ENCODE measurements at regions not wholly inside any gene's neighbourhood (a gene's known extent, or its start where the extent isn't known, plus 50 kb on each side); places are given as distances from the start of the nearest gene placed in this dataset.

DNA sequence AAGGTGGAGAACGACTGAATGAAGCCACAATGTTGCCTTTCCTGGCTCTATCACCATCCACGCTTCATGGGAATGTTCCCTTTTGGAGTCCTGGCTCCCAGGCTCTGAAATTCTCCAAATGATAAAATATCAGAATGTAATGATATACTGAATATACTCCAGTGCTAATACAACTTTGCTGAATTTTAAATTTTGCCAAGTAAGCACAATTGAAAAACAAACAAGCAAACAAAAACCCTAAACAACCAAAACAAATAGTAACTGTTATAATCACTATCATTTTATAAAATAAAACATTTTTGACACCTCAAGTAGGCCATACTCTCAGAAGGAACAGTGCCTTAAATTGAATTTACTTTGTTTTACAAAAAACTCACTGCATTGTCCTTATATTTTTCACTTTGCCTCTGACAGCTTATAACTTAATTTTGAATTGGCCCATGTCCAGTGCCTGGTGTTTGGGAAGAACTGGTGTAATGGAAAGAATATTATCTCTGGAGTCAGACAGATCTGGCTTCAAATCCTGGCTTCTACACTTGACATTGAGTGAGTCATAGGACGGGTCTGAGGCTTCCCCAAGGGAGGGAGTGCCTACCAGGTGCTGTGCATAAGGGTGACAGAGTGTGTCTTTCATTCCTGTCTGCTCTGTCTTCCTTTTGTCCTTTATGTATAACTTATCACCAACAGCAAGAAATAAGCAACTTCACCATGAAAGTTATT, 698.3 kb downstream of the EPM2A start:
- no peak overlapping the region for H3K27ac ChIP-seq
- TF ChIP-seq CTCF (IDR thresholded peaks at IDR 0.05): no peak

- H3K27ac ChIP-seq: no peak overlapping the region
Observed at GRCh38 chr6:145042559-145042958, 692.8 kb downstream of the EPM2A start.

DNA sequence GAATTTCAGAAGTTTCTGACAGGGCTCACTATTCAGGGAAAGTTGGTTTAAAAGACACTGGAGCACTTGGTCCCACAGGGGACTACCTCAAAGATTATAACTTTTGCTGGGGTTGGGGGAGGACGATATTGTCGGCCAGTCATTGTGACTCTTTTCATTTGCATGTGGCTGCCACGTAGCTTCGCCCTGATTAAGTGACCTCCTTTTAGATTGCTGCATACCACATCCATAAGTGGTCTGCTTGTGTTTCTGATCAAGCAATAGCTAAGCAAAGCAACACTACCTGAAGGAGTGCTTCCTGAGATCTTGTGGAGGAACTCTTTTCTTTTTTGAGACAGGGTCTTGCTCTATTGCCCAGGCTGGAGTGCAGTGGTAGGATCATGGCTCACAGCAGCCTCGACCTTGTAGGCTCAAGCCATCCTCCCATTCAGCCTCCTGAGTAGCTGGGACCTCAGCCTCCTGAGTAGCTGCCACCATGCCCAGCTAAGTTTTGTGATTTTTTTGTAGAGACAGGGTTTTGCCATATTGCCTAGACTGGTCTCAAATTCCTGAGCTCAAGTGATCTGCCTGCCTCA, 691.3 kb downstream of the EPM2A start:
- TF ChIP-seq CTCF (IDR thresholded peaks at IDR 0.05) (no peak), ZFX (IDR thresholded peaks at IDR 0.05; ENCODE audit: borderline replicate concordance) (no peak)
- H3K27ac ChIP-seq: no peak overlapping the region

More at GRCh38 chr6:145042559-145042958, 692.8 kb downstream of the EPM2A start:
- TF ChIP-seq ZFX (IDR thresholded peaks at IDR 0.05; ENCODE audit: borderline replicate concordance) (no peak), CTCF (IDR thresholded peaks at IDR 0.05) (peak; percentile 52)

DNA sequence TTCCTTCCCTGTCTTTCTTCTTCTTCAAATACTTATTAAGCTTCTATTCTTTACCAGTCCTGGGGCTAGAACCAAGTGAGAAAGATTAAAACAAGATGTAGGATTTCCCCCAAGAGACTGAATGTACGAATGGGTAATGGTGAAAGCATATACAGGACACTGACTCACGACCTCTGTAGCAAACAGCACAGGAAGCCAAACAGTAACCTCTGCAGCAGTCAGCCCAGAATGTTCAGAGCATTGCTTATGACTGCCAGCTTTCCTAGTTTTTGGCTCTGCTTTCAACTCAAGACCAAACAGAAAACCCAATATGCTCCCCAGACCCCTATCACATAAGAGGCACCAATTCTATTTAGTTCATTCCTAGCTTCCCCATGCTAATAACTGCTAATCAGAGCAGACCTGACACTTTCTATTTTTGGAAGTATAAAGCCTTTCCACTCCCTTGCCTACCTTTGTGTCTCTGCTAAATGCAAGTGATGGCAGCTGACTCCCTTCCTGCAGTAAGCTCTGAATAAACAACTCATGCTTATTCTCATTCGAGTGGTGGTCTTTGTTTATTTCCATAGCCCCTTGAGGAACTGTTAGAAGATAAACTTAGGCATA, 690.6 kb downstream of the EPM2A start:
- H3K27ac ChIP-seq: no peak overlapping the region

DNA sequence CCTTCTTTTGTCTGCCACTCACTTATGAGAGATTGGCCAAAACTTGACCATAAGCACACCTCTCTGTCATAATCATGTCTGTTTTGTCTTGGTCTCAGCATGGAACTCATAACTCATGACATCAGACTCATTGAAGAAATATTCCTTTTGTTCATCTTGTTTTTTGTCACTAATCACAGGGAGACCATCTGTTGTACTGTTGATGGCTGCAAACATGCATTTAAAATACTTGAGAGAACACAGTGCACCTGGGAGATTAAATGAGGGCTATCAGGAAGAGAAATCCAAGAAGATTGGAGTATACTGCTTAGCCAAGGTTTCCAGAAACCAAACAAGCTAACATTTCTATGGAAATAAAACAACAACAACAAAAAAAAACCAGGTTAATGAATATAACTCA, 689.7 kb downstream of the EPM2A start:
- TF ChIP-seq ZFX (IDR thresholded peaks at IDR 0.05; ENCODE audit: borderline replicate concordance): no peak
- TF ChIP-seq CTCF (IDR thresholded peaks at IDR 0.05): no peak
- H3K27ac ChIP-seq: no peak overlapping the region

More for the DNA sequence above, 690.6 kb downstream of the EPM2A start:
- TF ChIP-seq ZFX (IDR thresholded peaks at IDR 0.05; ENCODE audit: borderline replicate concordance) (no peak), CTCF (IDR thresholded peaks at IDR 0.05) (no peak)

GRCh38 chr6:145047891-145048290, 687.4 kb downstream of the EPM2A start:
- H3K27ac ChIP-seq: no peak overlapping the region
- no peak for TF ChIP-seq CTCF (IDR thresholded peaks at IDR 0.05)
- TF ChIP-seq ZFX (IDR thresholded peaks at IDR 0.05; ENCODE audit: borderline replicate concordance): no peak

DNA sequence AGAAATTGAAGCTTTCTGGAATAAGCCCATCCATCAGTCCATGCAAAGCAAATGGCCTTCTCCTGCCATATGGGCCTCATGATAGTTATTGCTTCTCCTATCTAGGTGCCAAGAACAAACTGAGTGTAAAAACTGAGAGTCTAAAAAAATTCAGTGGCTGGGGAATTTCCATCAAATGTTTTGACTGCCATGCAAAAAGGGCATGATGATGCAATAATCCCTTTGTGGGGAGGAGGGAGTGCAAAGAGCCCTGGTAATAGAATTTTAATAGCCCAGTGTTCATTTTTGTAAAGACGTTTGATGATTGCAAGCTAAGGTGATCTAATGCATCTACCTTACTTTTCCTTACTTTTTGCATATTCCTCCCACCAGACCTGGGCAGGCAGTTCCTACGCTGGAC, 683.7 kb downstream of the EPM2A start:
- TF ChIP-seq ZFX (IDR thresholded peaks at IDR 0.05; ENCODE audit: borderline replicate concordance): no peak
- TF ChIP-seq CTCF (IDR thresholded peaks at IDR 0.05): no peak
- no peak overlapping the region for H3K27ac ChIP-seq

Measured in 22Rv1 (cell line).